ENCODE measurements at regions not wholly inside any gene's neighbourhood (a gene's known extent, or its start where the extent isn't known, plus 50 kb on each side); places are given as distances from the start of the nearest gene placed in this dataset.

- no peak for DNase-seq (ENCODE audit: low spot score)
These were observed 558.1 kb downstream of the REEP3 start for GRCh38 chr10:64079341-64079740.

- no peak for DNase-seq (ENCODE audit: low spot score)
These were observed 558.9 kb downstream of the REEP3 start for GRCh38 chr10:64080071-64080470.

DNA sequence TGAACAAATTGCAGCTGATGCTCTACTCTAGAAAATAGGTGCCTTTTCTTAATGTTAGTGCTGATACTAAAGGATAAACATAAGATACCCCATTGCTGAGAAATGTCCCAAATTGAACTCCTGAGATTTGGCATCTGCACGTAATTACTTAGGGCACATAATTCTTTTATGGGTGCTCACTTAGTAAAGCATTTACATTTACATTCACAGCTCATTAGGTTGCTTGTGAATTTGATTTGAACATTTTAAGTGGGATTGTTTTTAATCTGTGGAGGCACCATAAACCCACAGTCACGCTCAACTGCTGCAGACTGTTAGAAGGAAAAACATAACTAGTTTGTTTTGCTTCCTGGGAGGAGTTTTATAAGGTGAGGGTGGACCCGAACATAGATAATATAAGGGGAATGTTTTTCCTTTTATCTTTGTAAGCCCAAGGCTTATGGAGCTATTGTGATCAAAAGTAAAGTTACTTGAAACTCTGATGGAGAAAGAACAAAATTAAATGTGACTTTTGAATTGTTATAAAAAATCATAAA, 560.8 kb downstream of the REEP3 start:
- DNase-seq (ENCODE audit: low spot score): no peak

- DNase-seq (ENCODE audit: low spot score): no peak
These were observed 565.0 kb downstream of the REEP3 start for GRCh38 chr10:64086083-64086767.

GRCh38 chr10:64089648-64090047, 568.4 kb downstream of the REEP3 start:
- DNase-seq (ENCODE audit: low spot score): no peak

- DNase-seq (ENCODE audit: low spot score): no peak
These were observed 569.7 kb downstream of the REEP3 start for GRCh38 chr10:64090865-64091264.

GRCh38 chr10:64091897-64092296, 570.7 kb downstream of the REEP3 start:
- DNase-seq (ENCODE audit: low spot score): peak; percentile 55

DNA sequence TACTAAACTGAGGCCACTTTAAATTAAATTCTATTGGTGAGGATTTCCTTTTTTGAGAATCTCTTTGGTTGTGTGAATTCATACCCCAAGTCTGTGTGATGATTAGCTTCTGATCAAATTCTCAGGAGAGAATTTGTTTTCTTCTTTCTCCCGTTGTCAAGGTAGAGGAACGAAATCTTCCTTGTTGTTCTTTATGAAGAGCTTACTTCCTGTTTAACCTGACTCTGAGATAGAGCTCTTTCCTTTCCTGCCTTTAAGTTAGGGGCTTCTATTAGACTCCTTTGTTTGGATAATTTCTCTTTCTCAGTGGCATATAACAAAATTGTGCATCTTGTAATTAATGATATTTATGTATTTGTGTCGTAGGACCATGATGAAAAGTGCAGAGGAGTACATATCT, 572.1 kb downstream of the REEP3 start:
- no peak for DNase-seq (ENCODE audit: low spot score)

GRCh38 chr10:64093946-64094535, 572.8 kb downstream of the REEP3 start:
- DNase-seq (ENCODE audit: low spot score): no peak

DNA sequence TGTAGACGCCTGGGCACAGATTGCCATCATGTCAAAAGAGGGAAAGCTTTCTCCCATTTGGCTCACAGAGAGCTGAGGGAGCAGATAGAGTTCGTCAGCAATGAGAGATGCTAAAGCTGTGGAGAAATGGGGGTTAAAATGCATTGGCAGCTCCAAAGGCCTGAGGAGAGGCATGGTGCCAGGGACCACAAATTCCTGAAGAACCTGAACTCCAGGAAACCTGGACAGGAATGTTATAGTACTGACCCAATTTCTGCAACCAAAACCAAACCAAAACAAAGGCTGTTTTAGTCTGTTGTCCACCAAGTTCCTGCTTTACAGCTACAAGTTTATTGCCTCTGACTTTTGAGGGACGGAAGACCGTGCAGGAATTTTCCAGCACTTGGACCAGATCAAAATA, 575.7 kb downstream of the REEP3 start:
- DNase-seq (ENCODE audit: low spot score): no peak

DNA sequence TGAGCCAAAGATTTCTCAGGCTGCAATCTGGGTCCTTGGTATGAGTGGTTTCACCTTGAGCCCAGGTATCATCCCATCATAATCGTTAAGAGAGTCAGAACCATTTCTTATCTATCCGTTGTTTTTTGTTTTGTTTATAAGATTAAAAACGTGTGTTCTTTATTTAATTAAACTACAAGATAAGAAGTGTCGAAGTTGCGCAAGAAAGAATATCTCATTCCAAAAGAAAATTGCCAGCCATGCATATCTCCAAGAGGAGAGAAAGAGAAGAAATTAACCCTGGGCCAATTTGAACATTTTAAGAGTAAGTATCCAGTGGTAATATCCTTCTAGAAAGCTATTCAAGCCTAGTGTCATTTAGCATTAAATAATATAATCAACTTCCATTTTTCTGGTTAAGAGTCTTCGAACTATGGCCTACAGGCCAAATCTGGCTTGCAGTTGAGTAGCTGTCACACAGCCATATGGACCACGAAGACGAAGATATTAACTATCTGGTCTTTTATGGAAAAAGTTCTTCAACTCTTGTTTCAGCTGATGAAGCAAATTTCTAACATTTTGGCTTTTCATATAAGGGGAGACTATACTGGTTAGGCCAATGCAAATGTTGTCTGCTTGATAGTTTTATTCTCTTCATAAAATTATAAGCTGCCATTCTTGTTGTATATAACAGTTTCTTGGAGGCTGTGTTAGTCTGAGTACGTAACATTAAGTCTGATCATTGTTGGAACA, 576.4 kb downstream of the REEP3 start:
- no peak for DNase-seq (ENCODE audit: low spot score)

DNA sequence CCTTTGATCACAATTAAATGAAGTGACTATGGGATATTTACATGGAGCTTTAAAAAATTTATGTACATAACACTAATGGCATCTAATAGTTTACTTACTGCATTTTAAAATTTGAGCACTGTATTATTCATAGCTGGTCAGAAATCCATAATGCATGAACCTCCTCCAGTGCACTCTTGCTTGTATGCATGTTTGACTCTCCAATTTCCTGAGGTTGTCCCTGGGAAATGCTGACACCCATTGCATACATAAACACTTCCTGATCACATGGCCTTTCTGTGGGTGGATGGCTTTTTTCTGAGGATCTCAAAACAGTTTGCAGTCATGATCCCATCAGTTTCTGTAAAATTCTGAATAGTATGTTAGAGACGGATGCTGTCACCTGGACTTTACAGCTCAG, 577.8 kb downstream of the REEP3 start:
- no peak for DNase-seq (ENCODE audit: low spot score)

DNA sequence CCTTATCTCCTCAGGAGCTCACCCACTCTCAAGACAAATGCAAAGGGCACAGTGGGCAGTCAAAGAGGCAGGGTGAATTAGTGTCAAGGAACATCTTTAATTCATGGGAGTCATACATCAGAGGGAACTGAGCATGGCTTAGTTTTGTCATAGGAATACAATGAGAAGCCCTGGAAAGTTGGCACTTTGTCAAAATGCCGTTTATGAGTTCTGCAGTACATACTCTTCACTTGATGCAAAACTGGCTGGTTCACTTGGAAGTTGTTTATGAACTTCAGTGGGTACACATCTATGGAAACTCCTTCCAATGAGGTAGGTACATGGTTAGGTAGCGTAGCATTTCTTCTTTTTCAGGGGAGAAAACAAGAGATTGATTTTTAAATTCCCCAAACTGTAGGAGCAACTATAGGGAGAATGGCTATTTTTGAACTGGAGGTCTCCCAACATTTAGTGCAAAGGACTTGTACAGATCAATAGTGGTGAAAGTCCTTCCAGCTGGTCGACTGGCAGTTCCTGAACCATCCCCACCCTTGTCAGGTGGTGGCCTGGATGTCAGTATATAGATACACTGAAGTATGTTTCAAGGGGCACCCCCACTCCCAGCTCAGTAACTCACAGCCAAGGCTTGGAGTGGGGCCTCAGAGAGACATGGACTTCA, 580.5 kb downstream of the REEP3 start:
- DNase-seq (ENCODE audit: low spot score): no peak

DNA sequence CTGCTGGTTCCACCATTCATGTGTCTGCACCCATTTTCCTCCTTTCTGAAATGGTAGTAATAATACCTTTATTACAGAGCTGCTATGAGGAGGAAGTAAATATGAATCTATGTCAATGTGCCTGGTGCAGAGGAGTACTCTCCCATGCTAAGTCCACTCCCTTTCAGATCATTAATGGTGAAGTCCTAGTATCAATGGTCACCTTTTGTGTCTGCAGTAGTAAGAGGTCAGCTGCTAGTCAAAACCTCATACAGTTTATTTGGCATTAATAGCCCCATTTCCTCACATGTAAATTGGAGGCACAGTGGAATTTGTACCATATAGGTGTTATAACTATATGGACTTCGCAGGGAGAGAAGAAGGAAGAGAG, 581.0 kb downstream of the REEP3 start:
- no peak for DNase-seq (ENCODE audit: low spot score)

- DNase-seq (ENCODE audit: low spot score): no peak
These were observed 581.7 kb downstream of the REEP3 start for GRCh38 chr10:64102916-64103315.

GRCh38 chr10:64103750-64104470, 582.7 kb downstream of the REEP3 start:
- DNase-seq (ENCODE audit: low spot score): peak; percentile 4

GRCh38 chr10:64109926-64110495, 588.8 kb downstream of the REEP3 start:
- no peak for DNase-seq (ENCODE audit: low spot score)

- no peak for DNase-seq (ENCODE audit: low spot score)
These were observed 591.6 kb downstream of the REEP3 start for GRCh38 chr10:64112701-64113355.

- no peak for DNase-seq (ENCODE audit: low spot score)
These were observed 592.2 kb downstream of the REEP3 start for GRCh38 chr10:64113375-64113774.

DNA sequence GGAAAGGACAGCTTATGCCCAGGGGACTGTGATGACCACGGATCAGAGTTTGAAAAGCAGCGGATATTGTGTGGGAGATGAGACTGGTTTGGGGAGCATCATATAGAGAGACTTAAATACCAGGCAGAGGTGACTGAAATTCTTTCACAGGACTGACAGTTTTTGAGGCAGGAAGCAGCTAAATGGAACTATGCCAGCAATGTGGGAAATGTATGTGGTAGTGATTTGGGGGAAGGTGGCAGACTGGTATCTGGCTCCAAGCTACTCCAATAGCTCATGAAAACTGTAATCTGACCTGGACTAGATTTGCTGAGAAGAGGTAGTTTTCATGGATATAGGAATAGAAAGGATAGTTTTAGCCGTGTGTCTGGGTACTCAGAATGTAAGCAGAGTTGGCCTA, 592.6 kb downstream of the REEP3 start:
- DNase-seq (ENCODE audit: low spot score): no peak

GRCh38 chr10:64115471-64115870, 594.3 kb downstream of the REEP3 start:
- no peak for DNase-seq (ENCODE audit: low spot score)

Measured in Ammon's horn (tissue), 1 donor.